Vagina (tissue), 2 donors: ENCODE measurements at regions not wholly inside any gene's neighbourhood (a gene's known extent, or its start where the extent isn't known, plus 50 kb on each side); places are given as distances from the start of the nearest gene placed in this dataset.

Experiments
- DNase-seq, 2 donors: peaks; one replicate each; pipeline ENCODE4 v3.0.0-alpha.2; 2017; ENCODE audit errors: extremely low spot score in 2 of 2
- H3K27ac ChIP-seq: fragments of 200-600 bp; sonication (generic); one replicate; pipeline ENCODE4 v1.5.1; 2019
- H3K27me3 ChIP-seq: fragments of 200-600 bp; sonication (generic); one replicate; pipeline ENCODE4 v1.5.1; 2019
- H3K36me3 ChIP-seq, 2 donors: fragments of 200-600 bp; sonication (generic); one replicate each; pipeline ENCODE4 v1.5.1; 2017 to 2019
- H3K4me1 ChIP-seq: fragments of 200-600 bp; sonication (generic); one replicate; pipeline ENCODE4 v1.5.1; 2019
- H3K4me3 ChIP-seq, 2 donors: fragments of 200-600 bp; sonication (generic); 1 replicate in 1 of 2; 2 replicates in 1 of 2; pipeline ENCODE4 v1.5.1; 2016 to 2019
- H3K9me3 ChIP-seq: fragments of 200-600 bp; sonication (generic); one replicate; pipeline ENCODE4 v1.5.1; 2019
- CTCF ChIP-seq, 3 experiments: fragments of 450-650 bp in 2 of 3; fragments of 200-600 bp in 1 of 3; sonication (generic) in 1 of 3; IDR thresholded peaks; one replicate each; pipeline ENCODE4 v1.5.1; 2017 to 2019; ENCODE audit warnings: antibody characterized with exemption in 3 of 3, mild to moderate bottlenecking in 2 of 3, moderate library complexity in 2 of 3
- POLR2A ChIP-seq, 2 donors: fragments of 450-650 bp; IDR thresholded peaks; one replicate each; pipeline ENCODE4 v1.6.1; 2017; ENCODE audit warnings: antibody characterized with exemption in 2 of 2, mild to moderate bottlenecking in 2 of 2, moderate library complexity in 2 of 2
- POLR2AphosphoS5 ChIP-seq, 2 donors: sonication (generic); formaldehyde crosslinking; IDR thresholded peaks; one replicate each; pipeline ENCODE4 v1.9.0; 2017; ENCODE audit warnings: antibody characterized with exemption in 2 of 2, mild to moderate bottlenecking in 2 of 2, low read depth in 1 of 2; ENCODE audit not compliant: insufficient read depth in 1 of 2
- intact Hi-C: fragments of 100-400 bp; cut with DNase I; formaldehyde crosslinking; loops from one replicate; pipeline ENCODE4 v1.15.1; 2023

GRCh38 chr2:15773204-15773603 is 167.1 kb upstream of the MYCN start:
- intact Hi-C loops = no loop called here
- TF ChIP-seq POLR2AphosphoS5 (IDR thresholded peaks at IDR 0.05; ENCODE audit: insufficient read depth in 1 of 2, low read depth in 1 of 2) = no peak
- TF ChIP-seq POLR2A (IDR thresholded peaks at IDR 0.05) = no peak
- no peak for TF ChIP-seq CTCF (IDR thresholded peaks at IDR 0.05)
- no peaks in the 10 kb centered on the region for H3K27me3 ChIP-seq

GRCh38 chr2:15773846-15774245 is 166.5 kb upstream of the MYCN start:
- H3K9me3 ChIP-seq = no peaks in the 10 kb centered on the region
- TF ChIP-seq POLR2A (IDR thresholded peaks at IDR 0.05) (no peak), POLR2AphosphoS5 (IDR thresholded peaks at IDR 0.05; ENCODE audit: insufficient read depth in 1 of 2, low read depth in 1 of 2) (no peak), CTCF (IDR thresholded peaks at IDR 0.05) (no peak)
- H3K4me1 ChIP-seq = no peaks in the 10 kb centered on the region
- no peak overlapping the region for H3K4me3 ChIP-seq
- H3K36me3 ChIP-seq = no peaks in the 10 kb centered on the region
- no peak overlapping the region for H3K27ac ChIP-seq
- intact Hi-C loops = no loop called here
- H3K27me3 ChIP-seq = no peaks in the 10 kb centered on the region
- DNase-seq = no peak

More at GRCh38 chr2:15773204-15773603, 167.1 kb upstream of the MYCN start:
- Histone ChIP-seq H3K4me1 (no peaks in the 10 kb centered on the region), H3K27ac (no peak overlapping the region), H3K36me3 (no peaks in the 10 kb centered on the region), H3K9me3 (no peaks in the 10 kb centered on the region), H3K4me3 (no peak overlapping the region)
- no peak for DNase-seq

GRCh38 chr2:15775753-15776628 is 164.4 kb upstream of the MYCN start:
- TF ChIP-seq CTCF (IDR thresholded peaks at IDR 0.05) = no peak
- TF ChIP-seq POLR2AphosphoS5 (IDR thresholded peaks at IDR 0.05; ENCODE audit: insufficient read depth in 1 of 2, low read depth in 1 of 2) = no peak
- TF ChIP-seq POLR2A (IDR thresholded peaks at IDR 0.05) = no peak
- Histone ChIP-seq H3K4me1 (no peaks in the 10 kb centered on the region), H3K4me3 (no peak overlapping the region), H3K27ac (no peak overlapping the region), H3K36me3 (no peaks in the 10 kb centered on the region), H3K9me3 (no peaks in the 10 kb centered on the region), H3K27me3 (no peaks in the 10 kb centered on the region)
- intact Hi-C loops = no loop called here
- no peak for DNase-seq

- intact Hi-C loops = no loop called here
- no peaks in the 10 kb centered on the region for H3K27me3 ChIP-seq
- H3K4me3 ChIP-seq = no peak overlapping the region
- H3K36me3 ChIP-seq = no peaks in the 10 kb centered on the region
- no peak overlapping the region for H3K27ac ChIP-seq
- no peaks in the 10 kb centered on the region for H3K4me1 ChIP-seq
- no peak for TF ChIP-seq POLR2AphosphoS5 (IDR thresholded peaks at IDR 0.05; ENCODE audit: insufficient read depth in 1 of 2, low read depth in 1 of 2)
- TF ChIP-seq POLR2A (IDR thresholded peaks at IDR 0.05) = no peak
- no peak for TF ChIP-seq CTCF (IDR thresholded peaks at IDR 0.05)
- no peak for DNase-seq
- H3K9me3 ChIP-seq = no peaks in the 10 kb centered on the region
Observed at GRCh38 chr2:15776629-15776919, 163.8 kb upstream of the MYCN start.

- intact Hi-C loops = no loop called here
- H3K27ac ChIP-seq = no peak overlapping the region
Observed at GRCh38 chr2:15776992-15777702, 163.2 kb upstream of the MYCN start.

More at GRCh38 chr2:15776992-15777702, 163.2 kb upstream of the MYCN start:
- H3K9me3 ChIP-seq = no peaks in the 10 kb centered on the region
- no peaks in the 10 kb centered on the region for H3K4me1 ChIP-seq
- no peak for TF ChIP-seq POLR2A (IDR thresholded peaks at IDR 0.05)
- no peak for TF ChIP-seq POLR2AphosphoS5 (IDR thresholded peaks at IDR 0.05; ENCODE audit: insufficient read depth in 1 of 2, low read depth in 1 of 2)
- TF ChIP-seq CTCF (IDR thresholded peaks at IDR 0.05) = no peak
- no peak for DNase-seq
- no peaks in the 10 kb centered on the region for H3K27me3 ChIP-seq
- no peak overlapping the region for H3K4me3 ChIP-seq
- H3K36me3 ChIP-seq = no peaks in the 10 kb centered on the region
